Muscle layer of colon (tissue), 2 donors: ENCODE measurements at regions not wholly inside any gene's neighbourhood (a gene's known extent, or its start where the extent isn't known, plus 50 kb on each side); places are given as distances from the start of the nearest gene placed in this dataset.

ENCODE experiments used
- H3K27ac ChIP-seq: one replicate; pipeline ENCODE4 v1.7.0; 2013; ENCODE audit warnings: low read depth, mild to moderate bottlenecking, low read length, moderate library complexity
- H3K27me3 ChIP-seq, 2 donors: one replicate each; pipeline ENCODE4 v1.7.0; 2013; ENCODE audit warnings: low read length in 2 of 2, mild to moderate bottlenecking in 2 of 2; ENCODE audit not compliant: insufficient read depth in 2 of 2, control insufficient read depth in 1 of 2
- H3K36me3 ChIP-seq: one replicate; pipeline ENCODE4 v1.7.0; 2013; ENCODE audit warnings: mild to moderate bottlenecking, low read length; ENCODE audit not compliant: insufficient read depth
- H3K4me1 ChIP-seq: one replicate; pipeline ENCODE4 v1.7.0; 2013; ENCODE audit warnings: mild to moderate bottlenecking, low read length; ENCODE audit not compliant: insufficient read depth
- H3K4me3 ChIP-seq, 2 donors: one replicate each; pipeline ENCODE4 v1.7.0; 2013; ENCODE audit warnings: low read length in 2 of 2, low read depth in 1 of 2, mild to moderate bottlenecking in 1 of 2, moderate library complexity in 1 of 2
- H3K9ac ChIP-seq: one replicate; pipeline ENCODE4 v1.7.0; 2013; ENCODE audit warnings: low read length
- H3K9me3 ChIP-seq: one replicate; pipeline ENCODE4 v1.7.0; 2013; ENCODE audit warnings: mild to moderate bottlenecking, low read length
- donor health status: abdominal sarcoma.
- donor health status: Adenocarcinoma of cecum.

GRCh38 chr20:39630215-39630908 is 668.2 kb downstream of the DHX35 start:
- Histone ChIP-seq H3K36me3 (no peaks in the 10 kb centered on the region), H3K27ac (no peak overlapping the region), H3K27me3 (no peaks in the 10 kb centered on the region), H3K4me3 (no peak overlapping the region), H3K9me3 (no peaks in the 10 kb centered on the region), H3K4me1 (no peaks in the 10 kb centered on the region), H3K9ac (no peak overlapping the region)

DNA sequence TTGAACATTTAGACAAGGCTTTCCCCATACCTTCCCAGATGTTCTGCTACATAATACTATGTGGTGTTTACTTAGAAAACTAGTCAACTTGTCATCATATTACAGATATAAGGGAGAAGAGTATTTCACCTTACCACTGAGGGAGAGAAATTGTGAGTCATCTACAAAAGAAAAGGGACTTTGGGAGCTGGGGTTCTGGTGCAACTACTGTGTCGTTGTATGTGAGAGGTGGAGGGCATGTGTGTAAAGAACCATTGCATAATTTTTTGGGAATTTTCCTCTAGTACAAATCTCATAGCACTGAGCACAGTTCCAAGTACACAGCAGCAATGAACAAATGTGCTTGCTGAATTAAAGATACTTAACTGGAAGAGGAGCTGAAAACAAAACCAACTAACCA is 665.6 kb downstream of the DHX35 start:
- no peaks in the 10 kb centered on the region for H3K9me3 ChIP-seq
- H3K4me3 ChIP-seq = no peak overlapping the region
- H3K27ac ChIP-seq = no peak overlapping the region
- no peak overlapping the region for H3K9ac ChIP-seq
- H3K27me3 ChIP-seq = no peaks in the 10 kb centered on the region
- H3K4me1 ChIP-seq = no peaks in the 10 kb centered on the region
- H3K36me3 ChIP-seq = no peaks in the 10 kb centered on the region

- H3K27ac ChIP-seq = no peak overlapping the region
- no peak overlapping the region for H3K4me3 ChIP-seq
Measured at GRCh38 chr20:39624316-39624715, 662.2 kb downstream of the DHX35 start.

DNA sequence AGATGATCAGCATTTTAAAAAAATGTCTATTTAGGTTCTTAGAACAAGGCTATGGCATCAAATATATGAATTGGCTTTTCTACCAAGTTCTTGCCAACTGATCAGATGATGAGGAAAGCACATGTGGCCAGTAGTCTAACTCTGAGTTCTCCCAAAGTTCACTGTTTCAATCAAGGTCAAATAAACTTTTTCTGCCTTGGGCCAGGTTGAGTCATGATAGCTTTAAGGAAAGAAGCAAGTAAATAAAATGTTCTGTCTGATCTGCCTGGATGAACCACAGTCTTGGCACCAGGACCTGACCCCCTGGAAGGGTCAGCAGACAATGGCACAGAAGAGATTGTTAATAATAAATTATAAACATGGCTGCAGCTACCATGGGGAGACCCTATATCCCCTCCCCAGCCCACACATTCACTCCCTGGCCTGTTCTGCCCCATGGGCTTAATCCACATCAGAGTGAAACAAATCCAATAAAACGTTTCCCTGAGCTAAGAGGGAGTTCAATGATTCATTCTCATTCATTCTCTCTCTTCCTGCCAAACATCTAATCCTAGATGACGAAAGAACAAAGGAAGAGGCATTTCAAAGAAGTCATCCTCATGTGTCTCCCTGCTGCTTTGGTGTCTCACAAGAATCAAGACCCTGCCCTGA is 661.6 kb downstream of the DHX35 start:
- Histone ChIP-seq H3K27ac (no peak overlapping the region), H3K9ac (no peak overlapping the region), H3K4me1 (no peaks in the 10 kb centered on the region), H3K4me3 (no peak overlapping the region), H3K9me3 (no peaks in the 10 kb centered on the region), H3K27me3 (no peaks in the 10 kb centered on the region), H3K36me3 (no peaks in the 10 kb centered on the region)

More at GRCh38 chr20:39624316-39624715, 662.2 kb downstream of the DHX35 start:
- H3K4me1 ChIP-seq = no peaks in the 10 kb centered on the region
- no peaks in the 10 kb centered on the region for H3K36me3 ChIP-seq
- H3K9ac ChIP-seq = no peak overlapping the region
- no peaks in the 10 kb centered on the region for H3K27me3 ChIP-seq
- H3K9me3 ChIP-seq = no peaks in the 10 kb centered on the region

DNA sequence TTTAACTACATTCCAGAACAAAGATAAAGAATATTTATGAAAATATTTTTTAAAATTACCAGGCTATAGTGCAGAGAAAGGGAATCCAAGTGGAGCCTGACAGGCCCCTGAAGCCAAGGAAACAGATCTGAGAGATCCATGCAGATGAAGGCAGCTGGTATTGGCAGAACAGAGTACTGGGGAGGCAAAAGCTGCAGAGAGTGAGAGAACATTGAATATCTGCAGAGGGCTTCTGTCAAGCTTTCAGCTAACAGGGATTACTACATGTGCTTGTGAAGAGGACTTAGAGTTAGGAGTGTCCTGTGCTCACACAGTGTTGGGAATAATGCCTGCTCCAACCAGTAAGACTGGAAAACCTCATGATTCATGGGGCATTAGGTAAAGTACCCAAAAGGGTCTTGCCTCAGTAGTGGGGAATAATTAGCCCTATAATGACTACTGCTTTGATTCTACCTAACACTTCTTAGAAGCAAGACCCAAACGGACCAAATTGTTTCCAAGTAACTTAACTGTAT is 657.2 kb downstream of the DHX35 start:
- no peaks in the 10 kb centered on the region for H3K36me3 ChIP-seq
- no peaks in the 10 kb centered on the region for H3K27me3 ChIP-seq
- no peaks in the 10 kb centered on the region for H3K4me1 ChIP-seq
- no peak overlapping the region for H3K9ac ChIP-seq
- H3K9me3 ChIP-seq = no peaks in the 10 kb centered on the region
- H3K4me3 ChIP-seq = no peak overlapping the region
- H3K27ac ChIP-seq = no peak overlapping the region

DNA sequence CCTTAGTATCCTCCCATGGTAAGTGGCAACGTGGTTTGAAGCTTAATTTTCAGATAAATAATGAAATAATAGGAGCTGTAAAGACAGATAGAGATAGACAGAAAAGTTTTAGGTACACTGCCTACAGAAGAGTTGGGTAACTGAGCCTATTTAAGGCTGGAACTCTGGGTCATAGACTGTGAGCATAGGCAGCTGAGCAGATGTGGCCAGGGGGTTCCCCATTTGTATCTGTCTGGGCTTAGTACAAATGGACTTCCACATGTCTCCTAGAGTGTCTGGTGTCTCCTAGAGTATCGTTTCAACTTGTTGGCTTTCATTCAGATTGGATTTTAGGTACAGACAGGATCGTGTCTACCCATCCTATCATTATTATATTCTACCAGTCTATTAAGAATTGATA is 649.8 kb downstream of the DHX35 start:
- Histone ChIP-seq H3K9ac (no peak overlapping the region), H3K4me3 (no peak overlapping the region), H3K36me3 (no peaks in the 10 kb centered on the region), H3K4me1 (no peaks in the 10 kb centered on the region), H3K27me3 (no peaks in the 10 kb centered on the region), H3K27ac (no peak overlapping the region), H3K9me3 (no peaks in the 10 kb centered on the region)

DNA sequence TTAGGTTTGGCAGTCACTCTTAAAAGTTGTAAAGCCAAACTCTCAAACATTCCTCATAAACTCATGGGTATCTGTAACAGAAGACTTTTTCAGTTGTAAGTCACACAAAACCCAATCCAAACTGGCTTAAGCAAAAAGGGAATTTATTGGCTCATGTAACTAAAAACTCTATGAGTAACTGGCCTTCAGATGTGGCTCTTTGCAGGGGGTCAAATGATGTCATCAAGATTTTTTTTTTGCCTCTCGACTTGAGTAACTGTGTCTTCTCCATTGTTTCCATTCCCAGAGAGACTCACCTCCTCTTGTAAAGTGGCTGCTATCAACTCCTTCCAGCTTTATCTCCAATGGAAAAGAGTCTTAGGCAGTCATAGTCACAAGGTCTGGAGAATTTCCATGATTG is 645.0 kb downstream of the DHX35 start:
- no peaks in the 10 kb centered on the region for H3K4me1 ChIP-seq
- no peaks in the 10 kb centered on the region for H3K9me3 ChIP-seq
- no peaks in the 10 kb centered on the region for H3K36me3 ChIP-seq
- H3K27ac ChIP-seq = no peak overlapping the region
- no peak overlapping the region for H3K4me3 ChIP-seq
- H3K9ac ChIP-seq = no peak overlapping the region
- no peaks in the 10 kb centered on the region for H3K27me3 ChIP-seq

GRCh38 chr20:39605908-39606307 is 643.8 kb downstream of the DHX35 start:
- Histone ChIP-seq H3K9ac (no peak overlapping the region), H3K36me3 (no peaks in the 10 kb centered on the region), H3K27me3 (no peaks in the 10 kb centered on the region), H3K4me3 (no peak overlapping the region), H3K4me1 (no peaks in the 10 kb centered on the region), H3K9me3 (no peaks in the 10 kb centered on the region), H3K27ac (no peak overlapping the region)

- Histone ChIP-seq H3K9me3 (no peaks in the 10 kb centered on the region), H3K4me1 (no peaks in the 10 kb centered on the region), H3K4me3 (no peak overlapping the region), H3K36me3 (no peaks in the 10 kb centered on the region), H3K9ac (no peak overlapping the region), H3K27me3 (no peaks in the 10 kb centered on the region), H3K27ac (no peak overlapping the region)
Measured at GRCh38 chr20:39605361-39605760, 643.2 kb downstream of the DHX35 start.

GRCh38 chr20:39603219-39603618 is 641.1 kb downstream of the DHX35 start:
- Histone ChIP-seq H3K27ac (no peak overlapping the region), H3K4me1 (no peaks in the 10 kb centered on the region), H3K9me3 (no peaks in the 10 kb centered on the region), H3K4me3 (no peak overlapping the region), H3K9ac (no peak overlapping the region), H3K27me3 (no peaks in the 10 kb centered on the region), H3K36me3 (no peaks in the 10 kb centered on the region)

DNA sequence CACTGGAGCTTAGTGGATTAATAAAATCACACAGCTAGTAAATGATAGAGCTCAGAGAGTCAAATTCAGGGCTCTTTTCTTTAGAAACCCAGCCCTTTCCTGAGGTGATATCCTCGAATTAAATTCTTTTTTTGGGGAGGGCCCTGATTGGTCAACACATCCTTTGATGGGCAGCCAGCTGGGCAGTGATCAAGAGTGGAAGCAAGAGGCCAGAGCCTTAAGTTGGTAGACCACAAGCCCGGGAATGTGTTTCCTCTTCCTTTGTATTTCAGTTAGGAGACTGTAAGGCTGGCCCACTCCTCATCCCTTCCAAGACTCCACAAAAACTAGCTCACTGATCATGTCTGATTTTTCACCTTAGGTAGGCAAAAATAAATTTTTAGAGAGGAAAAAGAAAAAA is 640.5 kb downstream of the DHX35 start:
- Histone ChIP-seq H3K4me3 (no peak overlapping the region), H3K9me3 (no peaks in the 10 kb centered on the region), H3K27me3 (no peaks in the 10 kb centered on the region), H3K9ac (no peak overlapping the region), H3K4me1 (no peaks in the 10 kb centered on the region), H3K27ac (no peak overlapping the region), H3K36me3 (no peaks in the 10 kb centered on the region)

DNA sequence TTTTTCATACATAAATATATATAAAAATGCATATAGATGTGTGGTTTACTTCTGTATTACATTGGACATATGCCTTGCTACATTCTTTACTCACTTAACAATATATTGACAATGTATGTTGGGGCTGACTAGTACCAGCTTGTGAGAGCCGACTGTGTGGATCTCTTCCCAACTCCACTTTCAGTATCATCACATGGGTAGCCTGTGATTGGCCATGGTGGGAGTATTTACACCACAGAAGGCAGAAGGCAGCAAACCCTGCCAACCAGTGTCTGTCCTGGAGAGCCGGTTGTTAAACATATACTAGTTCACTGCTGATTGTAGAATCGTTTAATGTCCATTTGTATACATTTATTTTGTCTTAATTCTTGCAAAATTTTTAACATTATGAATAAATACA is 638.7 kb downstream of the DHX35 start:
- H3K36me3 ChIP-seq = no peaks in the 10 kb centered on the region
- H3K4me3 ChIP-seq = no peak overlapping the region
- H3K4me1 ChIP-seq = no peaks in the 10 kb centered on the region
- H3K27ac ChIP-seq = no peak overlapping the region
- H3K9ac ChIP-seq = no peak overlapping the region
- H3K27me3 ChIP-seq = no peaks in the 10 kb centered on the region
- no peaks in the 10 kb centered on the region for H3K9me3 ChIP-seq
